ENCODE measurements at regions not wholly inside any gene's neighbourhood (a gene's known extent, or its start where the extent isn't known, plus 50 kb on each side); places are given as distances from the start of the nearest gene placed in this dataset.
"Not testable (repeated sequence)": the region's sequence is repeated elsewhere in the genome, so short reads cannot be mapped to it uniquely, and the experiment has no call there.

DNA sequence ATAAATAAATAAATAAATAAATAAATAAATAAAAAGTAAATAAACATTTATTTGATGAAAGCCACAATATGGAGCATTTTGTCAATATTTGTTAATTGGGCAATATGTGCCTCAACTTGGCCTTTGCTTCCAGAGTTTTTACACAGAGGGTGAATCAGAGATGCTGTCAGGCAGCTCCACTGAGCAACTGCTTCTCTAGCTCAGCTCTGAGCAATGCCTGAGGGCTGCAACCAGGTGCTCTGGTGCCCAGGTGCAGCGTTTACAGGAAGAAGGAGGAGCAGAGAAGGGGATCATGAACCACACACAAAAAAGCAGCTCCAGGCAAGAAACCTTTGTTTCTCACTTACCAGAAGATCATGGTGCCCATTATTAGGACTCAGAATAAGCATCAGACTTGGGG is 876.2 kb upstream of the AUTS2 start:
- intact Hi-C loops (cut with DNase I) = no loop called here
- H3K36me3 ChIP-seq = no peaks in the 10 kb centered on the region

DNA sequence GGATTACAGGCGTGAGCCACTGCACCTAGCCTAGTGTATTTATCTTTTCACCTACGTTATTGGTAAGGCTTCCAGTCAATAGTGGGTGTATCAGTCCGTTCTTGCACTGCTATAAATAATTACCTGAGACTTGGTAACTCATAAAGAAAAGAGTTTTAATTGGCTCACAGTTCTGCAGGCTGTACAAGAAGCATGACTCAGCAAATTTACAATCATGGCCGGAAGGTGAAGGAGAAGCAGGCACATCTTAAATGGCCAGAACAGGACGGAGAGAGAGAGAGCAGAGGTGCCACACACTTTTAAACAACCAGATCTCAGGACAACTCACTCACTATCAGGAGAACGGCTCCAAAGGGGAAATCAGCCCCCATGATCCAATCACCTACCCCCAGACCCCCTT is 873.3 kb upstream of the AUTS2 start:
- intact Hi-C loops (cut with DNase I) = no loop called here
- H3K27me3 ChIP-seq = no peaks in the 10 kb centered on the region
- 56 to 61% methylated on average over 6 of the region's 6 CpGs for WGBS, 2 donors
- H3K9me3 ChIP-seq = no peaks in the 10 kb centered on the region
- no peak for DNase-seq
- H3K4me3 ChIP-seq = no peak overlapping the region
- H3K27ac ChIP-seq = no peak overlapping the region
- TF ChIP-seq POLR2AphosphoS5 (IDR thresholded peaks at IDR 0.05) (no peak), EP300 (IDR thresholded peaks at IDR 0.05) (no peak), POLR2A (IDR thresholded peaks at IDR 0.05) (no peak)
- TF ChIP-seq, protein P1, sequence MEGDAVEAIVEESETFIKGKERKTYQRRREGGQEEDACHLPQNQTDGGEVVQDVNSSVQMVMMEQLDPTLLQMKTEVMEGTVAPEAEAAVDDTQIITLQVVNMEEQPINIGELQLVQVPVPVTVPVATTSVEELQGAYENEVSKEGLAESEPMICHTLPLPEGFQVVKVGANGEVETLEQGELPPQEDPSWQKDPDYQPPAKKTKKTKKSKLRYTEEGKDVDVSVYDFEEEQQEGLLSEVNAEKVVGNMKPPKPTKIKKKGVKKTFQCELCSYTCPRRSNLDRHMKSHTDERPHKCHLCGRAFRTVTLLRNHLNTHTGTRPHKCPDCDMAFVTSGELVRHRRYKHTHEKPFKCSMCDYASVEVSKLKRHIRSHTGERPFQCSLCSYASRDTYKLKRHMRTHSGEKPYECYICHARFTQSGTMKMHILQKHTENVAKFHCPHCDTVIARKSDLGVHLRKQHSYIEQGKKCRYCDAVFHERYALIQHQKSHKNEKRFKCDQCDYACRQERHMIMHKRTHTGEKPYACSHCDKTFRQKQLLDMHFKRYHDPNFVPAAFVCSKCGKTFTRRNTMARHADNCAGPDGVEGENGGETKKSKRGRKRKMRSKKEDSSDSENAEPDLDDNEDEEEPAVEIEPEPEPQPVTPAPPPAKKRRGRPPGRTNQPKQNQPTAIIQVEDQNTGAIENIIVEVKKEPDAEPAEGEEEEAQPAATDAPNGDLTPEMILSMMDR (IDR thresholded peaks at IDR 0.05) = no peak
- H3K36me3 ChIP-seq = no peaks in the 10 kb centered on the region
- no peaks in the 10 kb centered on the region for H3K4me1 ChIP-seq

More for the DNA sequence above, 876.2 kb upstream of the AUTS2 start:
- WGBS, 2 donors = 50 to 63% methylated on average over 1 of the region's 1 CpG
- Histone ChIP-seq H3K4me1 (peaks cover 0 to 13% (median 5%) of the 10 kb centered on the region in 4 donors), H3K27ac (no peak overlapping the region), H3K4me3 (no peak overlapping the region), H3K27me3 (no peaks in the 10 kb centered on the region), H3K9me3 (peaks cover 0 to 3% (median 0%) of the 10 kb centered on the region in 4 donors)
- TF ChIP-seq POLR2AphosphoS5 (IDR thresholded peaks at IDR 0.05) (no peak), POLR2A (IDR thresholded peaks at IDR 0.05) (no peak), EP300 (IDR thresholded peaks at IDR 0.05) (no peak)
- no peak for DNase-seq

DNA sequence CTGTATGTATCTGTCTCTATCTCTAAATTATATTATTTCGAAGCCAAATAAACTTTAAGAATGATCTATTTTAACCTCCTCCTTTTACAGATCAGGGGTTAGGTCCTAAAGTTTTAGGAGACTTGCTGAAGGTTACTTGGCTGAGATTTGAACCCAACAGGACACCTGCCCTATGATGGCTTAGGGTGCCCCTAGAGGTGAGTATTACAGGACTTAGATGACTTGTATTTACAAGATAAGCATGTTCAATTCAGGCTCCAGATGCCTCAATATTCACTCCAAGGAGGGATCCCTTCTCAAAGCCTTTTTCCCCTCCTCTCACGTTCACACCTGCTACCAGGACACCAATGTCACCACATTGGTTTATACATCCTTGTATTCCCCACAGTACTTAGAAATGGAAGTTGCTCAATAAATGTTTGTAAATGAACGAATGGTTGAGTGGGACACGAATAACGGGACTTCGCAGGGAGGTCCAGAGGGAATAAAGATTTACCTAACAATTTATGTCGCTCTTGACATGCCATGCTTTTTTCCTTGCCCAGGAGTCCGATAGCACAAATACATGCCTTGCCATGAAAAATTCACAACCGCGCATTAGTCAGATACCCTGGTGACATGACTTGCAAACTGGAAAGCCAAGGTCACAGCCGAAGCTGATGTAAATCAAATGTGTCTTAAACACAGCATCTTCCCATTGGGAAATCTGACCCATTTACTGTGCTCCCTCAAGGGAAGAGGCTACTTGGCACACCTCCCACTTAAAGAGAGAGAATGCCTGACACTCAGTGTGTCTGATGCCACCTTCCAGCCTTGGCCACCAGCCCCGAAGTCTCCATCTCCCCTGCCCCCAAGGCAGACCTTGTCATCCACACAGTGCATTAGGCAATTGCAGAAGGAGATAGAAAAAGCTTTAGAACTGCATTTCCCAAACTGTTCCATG is 872.2 kb upstream of the AUTS2 start:
- no peak for TF ChIP-seq POLR2AphosphoS5 (IDR thresholded peaks at IDR 0.05)
- 89 to 90% methylated on average over 12 of the region's 12 CpGs for WGBS, 2 donors
- DNase-seq = no peak
- Histone ChIP-seq H3K27me3 (no peaks in the 10 kb centered on the region), H3K27ac (no peak overlapping the region), H3K4me1 (no peaks in the 10 kb centered on the region), H3K9me3 (no peaks in the 10 kb centered on the region), H3K36me3 (no peaks in the 10 kb centered on the region), H3K4me3 (no peak overlapping the region)
- intact Hi-C loops (cut with DNase I) = no loop called here

DNA sequence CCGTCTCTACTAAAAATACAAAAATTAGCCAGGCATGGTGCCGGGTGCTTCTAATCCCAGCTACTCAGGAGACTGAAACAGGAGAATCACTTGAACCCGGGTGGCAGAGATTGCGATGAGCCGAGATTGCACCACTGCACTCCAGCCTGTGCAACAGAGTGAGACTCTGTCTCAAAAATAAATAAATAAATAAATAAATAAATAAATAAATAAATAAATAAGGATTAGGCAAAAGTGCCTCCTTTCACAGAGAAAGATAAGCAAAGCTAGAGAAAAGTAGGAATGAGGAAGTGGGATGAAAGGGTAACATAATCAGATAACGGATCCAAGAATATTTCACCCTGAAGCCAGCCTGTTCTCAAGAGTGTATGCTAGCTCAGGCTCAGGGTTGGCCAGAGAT is 869.6 kb upstream of the AUTS2 start:
- H3K4me3 ChIP-seq; DNase-seq; H3K27me3 ChIP-seq; H3K4me1 ChIP-seq; H3K36me3 ChIP-seq; H3K27ac ChIP-seq; H3K9me3 ChIP-seq; intact Hi-C loops (cut with DNase I): not testable (repeated sequence)
- WGBS, 2 donors = 89 to 93% methylated on average over 6 of the region's 6 CpGs

DNA sequence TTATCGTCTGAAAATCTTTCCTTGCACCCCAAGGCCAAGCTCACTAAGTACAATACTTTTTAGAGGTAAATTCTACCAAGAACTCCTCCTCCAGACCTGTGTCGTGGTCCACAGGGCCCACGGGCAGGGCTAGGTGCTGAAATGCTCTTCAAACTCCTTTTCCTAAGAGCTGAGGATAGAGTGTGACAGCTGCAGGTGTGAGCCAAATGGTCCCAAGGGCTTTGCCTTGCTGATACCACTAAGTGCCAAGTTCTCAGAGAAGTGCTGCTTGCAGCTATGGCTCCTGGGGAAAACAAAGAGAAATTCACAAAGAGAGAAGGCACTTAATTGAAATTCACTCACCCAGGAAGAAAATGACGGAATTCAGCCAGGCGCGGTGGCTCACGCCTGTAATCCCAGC is 868.9 kb upstream of the AUTS2 start:
- no peaks in the 10 kb centered on the region for H3K36me3 ChIP-seq
- no peak for DNase-seq
- WGBS, 2 donors = 68 to 87% methylated on average over 7 of the region's 7 CpGs
- H3K4me3 ChIP-seq = no peak overlapping the region
- no peak overlapping the region for H3K27ac ChIP-seq
- H3K9me3 ChIP-seq = no peaks in the 10 kb centered on the region
- no peaks in the 10 kb centered on the region for H3K27me3 ChIP-seq
- intact Hi-C loops (cut with DNase I) = no loop called here
- no peak for TF ChIP-seq EP300 (IDR thresholded peaks at IDR 0.05)
- TF ChIP-seq, protein P1 (IDR thresholded peaks at IDR 0.05) = no peak
- TF ChIP-seq POLR2AphosphoS5 (IDR thresholded peaks at IDR 0.05) = no peak
- TF ChIP-seq POLR2A (IDR thresholded peaks at IDR 0.05) = no peak
- peaks cover 0 to 11% (median 2%) of the 10 kb centered on the region in 4 donors for H3K4me1 ChIP-seq

DNA sequence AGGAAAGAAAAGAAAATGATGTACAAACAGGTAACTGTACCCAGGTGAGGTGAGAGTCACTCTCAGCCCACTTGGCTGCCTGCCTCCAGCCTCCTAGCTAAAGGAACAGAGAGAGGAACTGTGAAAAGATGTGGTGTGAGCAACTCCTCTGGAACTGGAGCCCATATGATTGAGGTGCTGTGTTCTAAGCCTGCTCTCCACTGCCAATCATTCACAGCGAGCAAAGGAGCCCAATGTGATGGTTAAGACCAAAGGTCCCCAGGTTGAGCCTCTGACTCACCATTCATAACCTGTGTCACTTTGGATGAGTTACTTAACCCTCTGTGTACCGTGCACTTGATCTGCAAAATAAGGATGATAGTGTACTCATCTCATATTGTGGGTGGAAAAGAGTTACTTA is 868.1 kb upstream of the AUTS2 start:
- intact Hi-C loops (cut with DNase I) = no loop called here
- H3K27me3 ChIP-seq = no peaks in the 10 kb centered on the region
- H3K9me3 ChIP-seq = no peaks in the 10 kb centered on the region
- 51 to 77% methylated on average over 2 of the region's 2 CpGs for WGBS, 2 donors
- H3K4me1 ChIP-seq = peaks cover 0 to 11% (median 2%) of the 10 kb centered on the region in 4 donors
- no peak overlapping the region for H3K27ac ChIP-seq
- H3K4me3 ChIP-seq = no peak overlapping the region
- no peak for DNase-seq
- TF ChIP-seq POLR2AphosphoS5 (IDR thresholded peaks at IDR 0.05) = no peak
- no peaks in the 10 kb centered on the region for H3K36me3 ChIP-seq
